Stomach (tissue), 4 donors: ENCODE measurements at regions not wholly inside any gene's neighbourhood (a gene's known extent, or its start where the extent isn't known, plus 50 kb on each side); places are given as distances from the start of the nearest gene placed in this dataset.

Experiments used
- POLR2AphosphoS5 ChIP-seq, 3 donors: sonication (generic); formaldehyde crosslinking; IDR thresholded peaks; one replicate each; pipeline ENCODE4 v1.6.1; 2016; ENCODE audit warnings: antibody characterized with exemption in 3 of 3
- TF ChIP-seq, protein P1 (sequence below), 7 experiments: fragments of 450-650 bp in 4 of 7; fragments of 200-600 bp in 3 of 7; sonication (generic) in 3 of 7; IDR thresholded peaks; one replicate each; pipeline ENCODE4 v1.5.1; 2016 to 2019; ENCODE audit warnings: antibody characterized with exemption in 7 of 7, control low read depth in 2 of 7, mild to moderate bottlenecking in 1 of 7

DNA sequence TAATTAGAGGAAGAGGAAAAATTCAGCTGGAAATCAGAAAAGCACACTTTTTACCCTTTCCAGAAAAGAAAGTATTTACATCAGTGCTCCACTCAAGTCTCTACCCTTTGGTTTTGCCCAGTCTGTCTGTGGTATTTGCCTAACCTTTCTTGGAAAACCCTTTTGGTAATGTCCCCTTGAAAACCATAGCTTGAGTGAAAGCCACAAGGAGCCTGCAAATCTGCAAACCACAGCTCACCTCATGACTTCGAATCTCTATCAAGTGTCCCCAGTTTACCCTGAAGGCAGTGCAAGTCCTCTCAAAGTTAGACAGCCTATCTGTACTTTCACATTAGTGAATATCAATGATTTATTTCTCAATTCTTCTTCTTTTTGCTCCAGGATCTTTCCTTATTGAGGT is 162.1 kb upstream of the TSLP start:
- no peak for TF ChIP-seq POLR2AphosphoS5 (IDR thresholded peaks at IDR 0.05)
- TF ChIP-seq, protein P1, sequence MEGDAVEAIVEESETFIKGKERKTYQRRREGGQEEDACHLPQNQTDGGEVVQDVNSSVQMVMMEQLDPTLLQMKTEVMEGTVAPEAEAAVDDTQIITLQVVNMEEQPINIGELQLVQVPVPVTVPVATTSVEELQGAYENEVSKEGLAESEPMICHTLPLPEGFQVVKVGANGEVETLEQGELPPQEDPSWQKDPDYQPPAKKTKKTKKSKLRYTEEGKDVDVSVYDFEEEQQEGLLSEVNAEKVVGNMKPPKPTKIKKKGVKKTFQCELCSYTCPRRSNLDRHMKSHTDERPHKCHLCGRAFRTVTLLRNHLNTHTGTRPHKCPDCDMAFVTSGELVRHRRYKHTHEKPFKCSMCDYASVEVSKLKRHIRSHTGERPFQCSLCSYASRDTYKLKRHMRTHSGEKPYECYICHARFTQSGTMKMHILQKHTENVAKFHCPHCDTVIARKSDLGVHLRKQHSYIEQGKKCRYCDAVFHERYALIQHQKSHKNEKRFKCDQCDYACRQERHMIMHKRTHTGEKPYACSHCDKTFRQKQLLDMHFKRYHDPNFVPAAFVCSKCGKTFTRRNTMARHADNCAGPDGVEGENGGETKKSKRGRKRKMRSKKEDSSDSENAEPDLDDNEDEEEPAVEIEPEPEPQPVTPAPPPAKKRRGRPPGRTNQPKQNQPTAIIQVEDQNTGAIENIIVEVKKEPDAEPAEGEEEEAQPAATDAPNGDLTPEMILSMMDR (IDR thresholded peaks at IDR 0.05) = no peak
